HEK293 (cell line): ENCODE measurements at regions not wholly inside any gene's neighbourhood (a gene's known extent, or its start where the extent isn't known, plus 50 kb on each side); places are given as distances from the start of the nearest gene placed in this dataset.

Experiments
- ATF2 ChIP-seq: fragments of 450-650 bp; formaldehyde crosslinking; IDR thresholded peaks from 2 replicates; pipeline ENCODE4 v1.5.1; 2016; ENCODE audit warnings: missing biosample characterization, missing genetic modification characterization, low read depth
- CTCF ChIP-seq: fragments of 450-650 bp; formaldehyde crosslinking; IDR thresholded peaks from 2 replicates; pipeline ENCODE4 v1.5.1; 2016; ENCODE audit warnings: missing biosample characterization, missing genetic modification characterization
- GFI1B ChIP-seq: fragments of 450-650 bp; formaldehyde crosslinking; IDR thresholded peaks from 2 replicates; pipeline ENCODE4 v1.5.1; 2016; ENCODE audit warnings: missing biosample characterization, missing genetic modification characterization
- HOXC10 ChIP-seq: sonication (generic); formaldehyde crosslinking; IDR thresholded peaks from 2 replicates; pipeline ENCODE4 v1.8.1; 2023; ENCODE audit warnings: mild to moderate bottlenecking, missing genetic modification reagents
- MYNN ChIP-seq: fragments of 450-650 bp; formaldehyde crosslinking; IDR thresholded peaks from 2 replicates; pipeline ENCODE4 v1.5.1; 2016; ENCODE audit warnings: missing biosample characterization, missing genetic modification characterization, borderline replicate concordance
- MZF1 ChIP-seq: fragments of 450-650 bp; formaldehyde crosslinking; IDR thresholded peaks from 2 replicates; pipeline ENCODE4 v1.5.1; 2017; ENCODE audit warnings: missing biosample characterization, missing genetic modification characterization, borderline replicate concordance
- REST ChIP-seq: fragments of 450-650 bp; formaldehyde crosslinking; IDR thresholded peaks from 2 replicates; pipeline ENCODE4 v1.5.1; 2016; ENCODE audit warnings: missing biosample characterization, missing genetic modification characterization
- TCF7L2 ChIP-seq: IDR thresholded peaks from 2 replicates; pipeline ENCODE4 v1.6.1; 2011; ENCODE audit warnings: low read depth, mild to moderate bottlenecking, inconsistent platforms, low read length, moderate library complexity, borderline replicate concordance
- ZNF10 ChIP-seq: fragments of 450-650 bp; formaldehyde crosslinking; IDR thresholded peaks from 2 replicates; pipeline ENCODE4 v1.5.1; 2017; ENCODE audit warnings: missing biosample characterization, missing genetic modification characterization
- ZNF133 ChIP-seq: fragments of 450-650 bp; formaldehyde crosslinking; IDR thresholded peaks from 2 replicates; pipeline ENCODE4 v1.5.1; 2016; ENCODE audit warnings: missing biosample characterization, missing genetic modification characterization
- ZNF157 ChIP-seq: fragments of 450-650 bp; formaldehyde crosslinking; IDR thresholded peaks from 2 replicates; pipeline ENCODE4 v1.5.1; 2016; ENCODE audit warnings: missing biosample characterization, missing genetic modification characterization
- ZNF398 ChIP-seq: fragments of 450-650 bp; formaldehyde crosslinking; IDR thresholded peaks from 2 replicates; pipeline ENCODE4 v1.5.1; 2017; ENCODE audit warnings: missing biosample characterization, missing genetic modification characterization
- ZNF791 ChIP-seq: fragments of 450-650 bp; formaldehyde crosslinking; IDR thresholded peaks from 2 replicates; pipeline ENCODE4 v1.5.1; 2016; ENCODE audit warnings: missing biosample characterization, missing genetic modification characterization
- ZXDB ChIP-seq: fragments of 450-650 bp; formaldehyde crosslinking; IDR thresholded peaks from 2 replicates; pipeline ENCODE4 v1.5.1; 2016; ENCODE audit warnings: missing biosample characterization, missing genetic modification characterization

- TF ChIP-seq CTCF (tag by site-specific recombination) (no peak), REST (tag by site-specific recombination) (no peak), TCF7L2 (no peak), ZNF157 (tag by site-specific recombination) (no peak), ATF2 (tag by site-specific recombination) (no peak), MYNN (tag by site-specific recombination) (no peak), ZNF791 (no peak), MZF1 (tag by site-specific recombination) (no peak), ZNF133 (no peak), ZXDB (tag by site-specific recombination) (no peak), HOXC10 (CRISPR knock-in tag) (no peak), ZNF398 (tag by site-specific recombination) (no peak), ZNF10 (tag by site-specific recombination) (no peak), GFI1B (tag by site-specific recombination) (no peak)
Observed at GRCh38 chr3:26068890-26069289, 279.0 kb downstream of the OXSM start.
